ENCODE measurements at regions not wholly inside any gene's neighbourhood (a gene's known extent, or its start where the extent isn't known, plus 50 kb on each side); places are given as distances from the start of the nearest gene placed in this dataset.

DNA sequence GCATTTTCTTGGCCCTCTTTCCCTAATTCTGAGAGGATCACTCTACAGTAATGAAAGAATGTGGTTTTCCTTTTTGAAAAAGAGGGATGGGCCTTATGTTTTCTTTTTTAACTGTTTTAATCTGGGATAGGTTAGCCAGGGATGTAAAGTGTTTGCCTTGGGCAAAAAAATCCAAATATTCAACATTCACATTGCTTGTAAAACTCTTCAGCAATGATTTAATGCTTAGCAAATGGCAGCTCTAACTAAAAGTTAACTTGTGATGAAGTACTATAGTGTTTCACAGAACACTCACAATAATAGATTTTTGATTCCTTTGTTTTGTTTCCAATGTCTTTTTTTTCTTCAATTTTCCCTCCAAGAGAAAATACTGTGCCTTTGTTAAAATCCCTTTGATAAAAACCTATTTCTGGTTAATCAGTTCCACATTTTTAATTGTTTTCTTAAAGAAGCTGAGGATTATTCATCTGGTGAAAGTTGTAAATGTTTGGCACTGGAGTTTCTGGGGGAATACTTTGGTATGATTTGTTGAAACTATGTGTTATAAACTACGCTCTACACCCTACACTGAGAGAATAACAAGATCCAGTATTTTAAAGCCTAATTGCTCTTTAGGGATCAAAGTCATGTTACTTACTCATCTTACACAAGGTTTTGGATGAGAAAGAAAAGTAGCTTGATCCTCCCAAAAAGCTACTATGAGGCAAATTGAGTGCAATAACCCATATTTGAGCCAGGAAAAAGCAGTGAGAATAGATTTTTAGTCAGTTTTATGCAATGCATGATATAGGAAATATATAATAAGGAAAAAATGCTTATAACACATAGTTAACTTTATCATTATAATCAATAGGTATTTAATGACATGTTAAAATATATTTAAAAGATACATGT lies 335.8 kb downstream of the EPHA7 start:
- DNase-seq (ENCODE audit: low read depth) = no peak

DNA sequence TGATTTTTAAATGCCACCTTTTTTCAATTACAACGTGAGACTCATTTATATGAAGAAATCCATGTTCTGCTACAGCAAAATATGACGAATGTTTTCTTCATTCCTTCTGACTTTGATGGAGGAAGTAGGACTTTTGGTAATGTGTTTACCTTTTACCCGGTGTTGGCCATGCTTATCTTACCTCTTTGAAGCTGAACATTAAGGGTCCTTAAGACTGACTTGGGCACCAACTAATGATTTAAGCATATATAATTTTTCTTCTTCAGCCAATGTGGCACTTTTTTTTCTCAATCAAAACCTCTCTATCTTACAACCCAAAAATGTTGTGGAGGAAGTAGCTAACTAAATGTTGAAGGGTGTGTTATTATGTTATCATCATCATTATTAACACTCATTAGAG lies 337.5 kb downstream of the EPHA7 start:
- DNase-seq (ENCODE audit: low read depth) = no peak

DNA sequence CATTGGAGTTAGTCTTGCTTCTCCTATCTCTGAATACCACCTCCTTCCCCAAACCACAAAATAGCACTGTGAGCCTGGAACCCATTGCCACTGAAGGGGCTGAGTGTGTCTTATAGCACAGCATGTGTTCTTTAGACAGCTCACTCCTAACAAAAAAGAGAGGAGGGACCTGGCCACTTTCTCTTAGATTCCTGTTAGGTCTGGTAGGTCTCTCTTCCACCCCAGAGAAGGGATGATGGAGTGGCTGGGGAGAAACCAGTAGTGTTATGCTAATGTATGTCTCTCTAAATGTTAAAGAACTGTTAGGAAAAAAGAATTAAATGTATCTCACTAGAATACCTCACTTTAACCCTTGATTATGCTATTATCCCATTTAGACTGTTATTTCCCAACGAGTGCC lies 340.3 kb downstream of the EPHA7 start:
- no peak for DNase-seq (ENCODE audit: low read depth)

DNA sequence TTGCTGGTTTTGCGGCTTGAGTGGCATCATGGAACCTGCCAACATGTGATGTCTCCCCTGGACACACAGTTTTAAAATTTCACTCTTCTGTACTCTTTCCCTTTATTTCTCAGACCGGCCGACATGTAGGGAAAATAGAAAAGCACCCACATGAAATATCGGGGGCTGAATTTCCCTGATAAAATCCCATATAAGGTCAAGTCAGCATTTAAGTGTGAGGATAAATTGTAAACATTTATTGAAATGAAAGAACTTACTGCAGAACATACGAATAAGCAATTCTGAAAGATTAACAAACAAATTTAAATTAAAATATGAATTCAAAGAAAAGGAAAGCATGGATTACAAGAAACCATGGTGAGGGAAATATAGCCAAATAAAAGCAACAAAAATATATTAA lies 345.5 kb downstream of the EPHA7 start:
- no peak for DNase-seq (ENCODE audit: low read depth)

DNA sequence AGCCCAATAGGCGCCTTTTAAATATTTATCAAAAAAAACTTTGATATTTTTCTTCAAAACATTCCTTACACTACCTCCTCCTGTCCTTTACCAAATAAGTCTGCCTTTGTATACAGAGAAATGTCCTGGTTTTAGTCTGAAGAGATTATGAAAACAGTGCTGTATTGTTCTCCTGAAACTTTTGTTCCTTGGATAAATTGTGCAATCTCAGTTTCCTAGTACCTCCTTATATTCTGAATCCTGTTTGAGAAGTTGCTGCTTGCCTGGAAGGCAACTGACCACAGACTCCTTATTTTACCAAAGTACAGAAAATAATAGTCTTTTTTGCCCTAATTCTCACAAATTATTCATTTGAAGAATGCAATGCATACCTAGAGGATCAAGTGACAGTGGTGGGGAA lies 349.5 kb downstream of the EPHA7 start:
- DNase-seq (ENCODE audit: low read depth) = no peak

DNA sequence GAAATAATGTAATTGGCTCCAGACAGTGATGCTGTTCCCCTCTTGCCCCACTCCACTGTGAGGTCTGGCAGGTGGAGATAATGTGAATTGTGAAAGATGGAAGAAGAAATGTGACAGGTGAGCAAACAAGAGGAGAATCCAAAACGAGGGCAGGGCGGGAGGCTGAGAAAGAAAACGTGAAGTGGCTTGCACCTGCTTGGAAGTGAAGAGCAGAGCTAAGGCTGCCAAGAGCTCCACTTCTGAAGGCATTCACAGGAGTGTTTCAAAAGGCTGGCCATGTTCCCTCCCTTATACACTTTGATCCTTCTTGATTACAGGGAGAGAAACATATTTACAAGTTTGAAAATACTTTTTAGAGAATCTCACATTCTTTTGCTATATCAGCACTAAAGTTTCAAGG lies 359.4 kb downstream of the EPHA7 start:
- DNase-seq (ENCODE audit: low read depth) = no peak

DNA sequence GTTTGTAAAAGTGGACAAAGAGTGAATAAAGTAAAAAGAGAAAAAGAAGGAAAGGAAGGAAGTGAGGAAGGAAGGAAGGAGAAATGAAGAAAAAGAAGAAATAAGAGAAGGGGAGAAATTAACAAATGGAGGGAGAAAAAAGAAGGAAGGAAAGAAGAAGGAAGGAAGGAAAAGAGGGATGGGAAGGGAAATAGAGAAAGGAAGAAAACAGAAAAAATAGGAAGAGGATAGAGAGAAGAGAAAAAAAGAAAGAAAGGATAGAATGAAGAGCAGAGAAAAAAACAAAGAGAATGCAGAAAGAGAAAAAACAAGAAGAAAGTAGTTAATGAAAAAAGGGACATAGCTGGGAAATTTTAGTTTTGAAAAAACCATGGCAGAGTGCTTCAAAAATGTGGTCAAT lies 361.8 kb downstream of the EPHA7 start:
- DNase-seq (ENCODE audit: low read depth) = no peak

DNA sequence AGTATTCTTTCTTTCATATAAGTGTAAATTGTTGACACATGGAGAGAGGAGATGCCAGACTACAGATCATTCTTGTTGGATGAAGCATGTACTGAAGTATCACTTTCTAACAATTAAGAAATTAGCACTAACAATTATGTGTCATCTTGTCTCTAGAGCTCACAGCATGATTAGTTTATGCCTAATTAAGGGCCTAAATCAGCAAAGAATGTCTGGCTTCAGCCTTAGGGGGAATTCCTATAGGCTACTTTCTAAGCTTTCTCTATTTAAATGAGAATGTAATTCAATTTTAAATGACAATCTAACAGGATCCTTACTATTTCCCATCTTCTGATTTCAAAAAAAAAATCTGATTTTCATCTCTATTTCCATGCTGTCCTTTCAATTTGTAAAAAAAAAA lies 371.0 kb downstream of the EPHA7 start:
- no peak for DNase-seq (ENCODE audit: low read depth)

DNA sequence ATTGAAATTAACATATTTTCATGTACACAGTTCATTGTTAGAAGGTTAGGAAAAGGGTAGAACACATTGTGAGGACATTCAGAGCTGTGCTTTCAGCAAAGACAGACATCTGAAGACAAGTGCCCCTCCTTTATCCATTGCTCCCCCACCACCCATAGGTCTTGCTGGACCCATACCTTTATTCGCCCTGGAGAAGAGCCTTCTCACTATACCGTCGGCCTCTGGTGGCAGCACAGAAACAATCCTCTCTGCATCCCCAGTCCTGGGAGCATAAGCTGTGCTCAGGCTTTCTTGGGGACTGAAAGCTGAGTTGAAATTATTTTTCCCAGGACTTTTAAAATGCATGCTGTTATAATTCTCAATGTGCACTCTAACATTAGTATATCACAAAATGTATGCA lies 372.3 kb downstream of the EPHA7 start:
- DNase-seq (ENCODE audit: low read depth) = no peak

DNA sequence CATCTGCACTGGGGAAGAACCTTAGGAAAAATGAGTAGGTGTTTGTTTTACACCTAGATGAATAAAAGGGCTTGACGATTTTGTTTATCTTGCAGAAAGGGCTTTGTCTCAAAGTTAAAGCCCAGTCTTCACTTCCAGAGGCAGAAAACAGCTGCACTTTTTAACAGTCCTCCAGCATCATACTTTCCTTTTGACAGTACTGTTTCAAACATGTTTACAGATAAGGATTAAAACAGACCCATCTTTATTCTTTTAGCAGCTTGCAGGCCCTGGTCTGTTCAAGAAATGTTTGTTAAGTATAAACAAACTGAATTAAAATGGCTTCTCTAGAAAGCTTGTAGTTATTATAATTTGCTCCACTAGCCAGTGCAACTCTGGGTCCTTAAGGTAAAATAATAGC lies 374.2 kb downstream of the EPHA7 start:
- no peak for DNase-seq (ENCODE audit: low read depth)

DNA sequence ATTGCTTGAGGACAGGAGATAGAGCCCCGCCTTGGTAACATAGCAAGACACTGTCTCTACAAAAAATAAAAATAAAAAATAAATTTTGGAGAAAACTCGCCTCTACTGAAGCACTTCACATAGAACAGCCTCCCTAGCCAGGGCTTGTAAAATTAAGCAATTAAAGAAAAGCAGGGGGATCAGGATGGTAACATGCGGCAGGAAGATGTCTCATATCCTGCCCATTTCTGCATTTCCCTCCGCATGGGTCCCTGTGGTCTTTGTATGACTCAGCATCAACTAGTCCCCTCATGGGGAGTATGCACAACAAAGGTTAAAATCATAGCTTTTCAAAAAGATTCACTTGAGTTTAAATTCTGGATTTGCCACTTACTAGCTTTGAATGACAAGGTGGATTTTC lies 379.0 kb downstream of the EPHA7 start:
- DNase-seq (ENCODE audit: low read depth) = peak; percentile 64

DNA sequence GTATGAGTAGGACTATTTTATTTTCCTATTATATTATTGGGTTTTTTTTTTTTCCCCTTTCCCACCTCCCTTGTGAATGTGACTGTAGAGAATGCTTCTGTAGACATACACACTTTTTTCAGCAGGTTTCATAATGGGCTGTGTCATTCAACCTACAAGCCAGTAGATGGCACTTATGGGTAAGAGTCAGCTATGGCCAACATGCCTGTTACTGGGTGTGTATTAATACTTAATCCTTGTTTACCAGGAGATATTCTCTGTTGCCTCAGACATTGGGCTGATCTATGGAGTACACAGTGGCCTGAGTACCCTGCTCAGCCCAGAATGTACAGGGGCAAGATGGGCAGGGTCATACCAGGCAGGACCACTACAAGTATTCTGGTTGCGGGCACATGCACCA lies 382.5 kb downstream of the EPHA7 start:
- peak; percentile 56 for DNase-seq (ENCODE audit: low read depth)

DNA sequence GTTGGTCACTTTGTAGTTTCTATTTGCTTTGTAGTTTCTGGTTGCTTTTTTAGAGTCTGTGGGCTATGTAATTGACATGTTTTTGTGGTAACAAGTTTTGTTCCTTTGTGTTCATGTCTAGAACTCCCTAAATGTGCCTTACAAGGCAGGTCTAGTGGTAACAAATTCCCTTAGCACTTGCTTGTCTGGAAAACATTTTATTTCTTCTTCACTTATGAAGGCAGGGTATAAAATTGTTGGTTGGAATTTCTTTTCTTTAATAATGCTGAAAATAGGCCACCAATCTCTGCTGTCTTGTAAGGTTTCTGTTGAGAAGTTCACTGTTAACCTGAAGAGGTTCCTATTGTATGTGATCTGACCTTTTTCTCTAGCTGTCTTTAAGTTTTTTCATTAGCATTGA lies 383.6 kb downstream of the EPHA7 start:
- no peak for DNase-seq (ENCODE audit: low read depth)

DNA sequence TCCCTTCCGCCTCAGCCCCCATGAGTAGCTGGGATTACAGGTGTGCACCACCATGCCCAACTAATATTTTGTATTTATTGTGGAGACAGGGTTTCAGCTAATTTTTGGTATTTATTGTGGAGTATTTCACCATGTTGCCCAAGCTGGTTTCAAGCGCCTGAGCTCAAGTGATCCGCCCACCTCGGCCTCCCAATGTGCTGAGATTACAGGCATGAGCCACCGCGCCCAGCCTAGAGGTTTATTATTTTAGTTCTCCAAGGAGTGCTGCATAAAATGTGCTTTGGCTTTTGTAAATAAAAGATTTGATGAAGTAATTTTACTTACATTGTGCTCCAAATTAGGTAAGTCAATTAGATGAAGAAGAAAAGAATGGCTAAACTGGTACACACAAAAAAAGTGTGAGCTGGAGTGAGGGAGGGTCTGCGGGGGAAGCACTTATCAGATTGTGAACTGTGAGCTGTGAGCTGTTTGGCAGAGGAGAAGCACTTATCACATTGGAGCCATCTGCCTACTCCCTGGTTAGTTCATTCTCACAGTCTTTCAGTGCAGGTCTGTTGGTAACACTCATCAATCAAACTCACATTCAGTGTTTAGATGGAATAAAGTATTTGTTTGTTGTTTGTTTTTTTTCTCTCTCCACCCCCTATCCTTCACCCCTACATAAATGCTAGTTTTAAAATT lies 398.0 kb downstream of the EPHA7 start:
- DNase-seq (ENCODE audit: low read depth) = no peak

DNA sequence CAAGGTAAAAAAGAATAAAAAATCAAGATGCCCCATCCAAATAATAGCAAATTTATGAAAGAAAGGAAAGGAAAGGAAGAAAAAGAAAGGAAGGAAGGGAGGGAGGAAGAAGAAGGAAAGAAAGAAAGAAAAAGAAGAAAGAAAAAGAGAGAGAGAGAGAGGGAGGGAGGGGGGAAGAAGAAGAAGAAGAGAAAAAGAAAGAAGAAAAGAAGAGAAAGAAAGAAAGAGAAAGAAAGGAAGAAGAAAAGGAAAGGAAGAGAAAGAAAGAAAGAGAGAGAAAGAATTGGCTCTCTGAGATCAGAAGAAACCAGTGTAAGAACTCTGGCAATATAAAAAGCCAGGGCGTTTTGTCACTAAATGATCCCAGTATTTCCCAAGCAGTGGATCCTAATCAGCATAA lies 401.7 kb downstream of the EPHA7 start:
- DNase-seq (ENCODE audit: low read depth) = no peak

DNA sequence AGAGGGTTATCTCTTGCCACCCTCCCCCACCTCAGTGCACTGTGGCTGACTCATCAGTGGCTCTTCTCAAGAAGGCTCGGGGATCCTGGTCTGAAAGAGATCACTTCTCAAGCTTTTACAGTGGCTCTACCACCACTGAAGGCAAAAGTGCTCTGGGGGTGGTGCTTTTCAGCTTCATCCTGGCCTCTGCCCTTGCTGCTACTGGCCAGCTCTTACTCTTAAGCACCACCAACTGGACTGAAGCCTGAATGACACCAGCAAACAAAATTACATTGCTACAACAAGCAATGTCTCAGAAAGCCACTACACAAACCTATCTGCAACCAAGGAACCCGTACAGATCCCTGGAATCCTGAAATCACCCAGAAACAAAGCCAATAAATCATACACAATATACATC lies 402.1 kb downstream of the EPHA7 start:
- peak; percentile 40 for DNase-seq (ENCODE audit: low read depth)

DNA sequence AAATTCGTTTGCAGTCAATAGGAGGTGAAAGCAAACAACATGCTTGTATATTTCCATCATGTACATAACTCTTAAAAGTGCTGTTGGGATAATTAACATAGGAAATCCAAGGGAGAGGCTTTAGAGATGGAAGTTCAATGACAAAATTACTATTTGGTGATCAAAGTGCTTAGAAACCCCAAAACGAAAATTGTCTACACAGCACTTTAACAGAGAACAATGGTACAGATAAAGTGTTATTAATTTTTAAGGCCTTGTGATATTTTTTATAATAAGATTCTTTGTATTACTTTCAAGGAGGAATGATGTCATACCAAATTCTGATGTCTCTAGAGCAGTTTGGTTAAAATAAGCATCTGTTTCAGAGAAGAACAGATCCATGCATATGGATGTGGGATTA lies 406.3 kb downstream of the EPHA7 start:
- DNase-seq (ENCODE audit: low read depth) = no peak

DNA sequence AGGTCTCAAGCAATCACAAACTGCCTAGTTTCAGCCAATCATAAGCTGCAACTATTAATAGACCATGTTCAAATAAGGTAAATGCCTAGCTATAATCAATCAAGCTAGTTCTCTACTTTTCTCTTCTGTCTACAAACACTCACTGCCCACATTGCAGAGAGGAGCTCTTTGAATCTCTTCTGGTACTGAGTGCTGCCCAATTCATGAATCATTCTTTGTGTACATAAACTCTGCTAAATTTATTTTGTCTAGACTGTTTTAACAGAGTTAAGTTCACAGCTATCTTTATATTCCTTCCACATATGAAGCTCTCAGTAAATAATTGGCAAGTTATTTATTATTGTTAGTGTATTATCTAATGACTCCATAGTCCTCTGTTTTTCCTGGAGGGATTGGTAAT lies 411.0 kb downstream of the EPHA7 start:
- no peak for DNase-seq (ENCODE audit: low read depth)

DNA sequence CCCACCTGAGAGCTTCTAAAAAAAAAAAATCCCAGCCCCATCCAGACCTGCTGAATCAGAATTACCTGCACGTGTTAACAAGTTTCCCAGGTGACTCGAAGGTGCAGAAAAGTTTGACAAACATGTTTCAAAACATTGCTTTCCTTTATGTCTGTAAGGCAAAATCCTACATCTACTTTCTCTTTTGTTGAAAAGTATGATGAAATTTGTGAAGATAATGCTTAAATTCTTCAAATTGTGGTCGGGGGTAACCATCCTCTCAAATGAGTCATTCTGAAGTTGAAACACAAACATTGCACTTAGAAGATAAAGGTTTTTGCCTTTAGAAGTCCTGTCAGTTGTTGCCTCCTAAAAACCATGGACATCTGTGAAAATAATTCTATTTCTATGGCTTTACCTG lies 429.7 kb downstream of the EPHA7 start:
- peak; percentile 21 for DNase-seq (ENCODE audit: low read depth)

DNA sequence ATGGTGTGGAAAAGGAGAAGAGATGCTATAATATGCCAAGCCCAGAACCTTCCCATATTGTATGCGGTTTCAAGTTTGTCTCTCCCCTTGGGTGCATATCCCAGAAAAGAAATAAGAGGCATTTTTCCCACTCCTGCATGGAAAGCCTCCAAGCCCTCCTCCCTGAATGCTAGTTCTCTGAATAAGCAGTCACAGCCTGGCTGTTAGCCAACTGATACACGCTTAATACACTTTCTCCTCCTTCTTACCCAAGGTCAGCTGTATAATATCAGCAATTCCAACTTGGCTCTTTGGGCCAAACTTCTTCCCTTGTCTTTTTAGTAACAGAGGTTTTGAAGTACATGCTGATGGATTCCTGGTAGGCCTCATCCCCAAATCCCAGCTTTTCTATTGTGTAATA lies 440.1 kb downstream of the EPHA7 start:
- DNase-seq (ENCODE audit: low read depth) = no peak

DNA sequence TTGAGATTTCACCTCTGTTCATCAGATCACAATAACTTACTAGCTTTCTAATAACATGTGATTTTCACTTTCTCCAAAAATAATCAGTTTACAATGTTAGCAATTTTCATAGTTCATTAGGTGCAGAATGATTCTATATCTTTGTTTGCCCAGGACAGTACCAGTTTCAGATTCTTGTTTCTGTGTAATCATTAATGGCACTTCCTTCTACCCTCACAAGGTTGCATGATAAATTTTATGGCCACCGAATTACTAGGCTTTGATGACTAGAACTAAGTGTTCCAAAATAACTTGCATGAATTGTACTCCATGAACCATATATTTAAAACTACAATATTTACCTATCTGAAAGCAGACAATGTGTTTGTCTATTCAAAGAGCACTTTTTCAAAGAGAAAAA lies 442.3 kb downstream of the EPHA7 start:
- no peak for DNase-seq (ENCODE audit: low read depth)

DNA sequence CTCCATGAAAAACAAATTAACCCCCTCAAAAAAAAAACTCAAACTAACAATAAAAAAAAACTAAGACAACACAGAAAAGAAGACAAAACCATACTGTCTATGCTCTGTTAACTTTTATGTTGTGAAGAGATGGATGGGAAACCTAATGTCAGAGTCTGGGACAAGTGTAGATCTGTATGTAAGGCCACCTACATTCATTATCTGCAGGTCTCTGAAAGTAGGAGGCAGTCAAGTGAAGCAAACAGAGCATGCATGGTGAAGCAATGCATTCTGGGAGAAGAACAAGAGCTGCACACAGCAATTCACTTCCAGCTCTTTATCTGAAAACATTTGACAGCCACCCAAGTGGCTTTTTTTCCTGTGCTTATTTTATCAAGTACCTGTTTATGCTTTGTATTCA lies 452.0 kb downstream of the EPHA7 start:
- no peak for DNase-seq (ENCODE audit: low read depth)

DNA sequence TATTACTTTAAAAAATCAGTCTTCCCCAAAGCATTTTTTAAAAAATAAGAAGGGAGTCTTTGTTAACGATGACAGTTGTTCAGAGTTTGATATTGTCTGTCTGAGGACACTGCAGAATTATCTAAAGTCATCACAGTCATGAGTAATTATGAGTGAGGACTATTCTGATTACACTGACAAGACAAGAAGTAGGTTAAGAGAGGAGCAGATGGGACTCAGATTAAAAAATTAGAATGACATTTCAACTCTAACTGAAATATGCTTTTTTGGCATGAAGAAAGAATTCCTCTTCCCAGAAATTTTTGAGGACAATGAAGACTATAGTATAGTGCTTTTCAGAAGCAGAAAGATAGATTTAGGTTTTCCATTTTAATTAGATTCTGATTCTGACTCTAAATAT lies 456.5 kb downstream of the EPHA7 start:
- no peak for DNase-seq (ENCODE audit: low read depth)
